CD4-positive, alpha-beta T cell treated with Interleukin-12 subunit alpha and Interleukin-12 subunit beta, for 1 hour (primary cell): ENCODE measurements at regions not wholly inside any gene's neighbourhood (a gene's known extent, or its start where the extent isn't known, plus 50 kb on each side); places are given as distances from the start of the nearest gene placed in this dataset.

ENCODE experiments used
- DNase-seq: peaks from one replicate; pipeline ENCODE4 v3.0.0-alpha.2; 2020

DNA sequence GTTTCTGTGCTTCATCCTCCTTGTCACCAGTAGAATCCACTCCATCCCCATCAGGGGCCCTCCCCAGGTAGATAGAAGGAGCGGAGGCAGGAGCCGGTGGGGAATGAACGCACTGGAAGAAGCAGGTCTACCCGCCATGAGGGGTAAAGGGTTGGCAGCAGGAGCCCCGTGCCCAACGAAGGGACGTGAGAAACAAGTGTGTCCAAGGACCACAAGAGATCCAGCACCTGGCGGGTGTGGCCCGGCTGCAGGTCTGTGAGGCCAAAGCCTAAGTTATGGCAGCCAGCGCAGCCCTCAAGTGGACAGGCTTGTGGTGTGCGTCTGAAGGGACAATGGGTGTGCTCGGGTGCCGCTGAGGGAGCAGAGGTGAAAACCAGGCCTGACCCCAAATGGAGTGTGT is 94.3 kb downstream of the IRX2 start:
- DNase-seq = no peak

DNA sequence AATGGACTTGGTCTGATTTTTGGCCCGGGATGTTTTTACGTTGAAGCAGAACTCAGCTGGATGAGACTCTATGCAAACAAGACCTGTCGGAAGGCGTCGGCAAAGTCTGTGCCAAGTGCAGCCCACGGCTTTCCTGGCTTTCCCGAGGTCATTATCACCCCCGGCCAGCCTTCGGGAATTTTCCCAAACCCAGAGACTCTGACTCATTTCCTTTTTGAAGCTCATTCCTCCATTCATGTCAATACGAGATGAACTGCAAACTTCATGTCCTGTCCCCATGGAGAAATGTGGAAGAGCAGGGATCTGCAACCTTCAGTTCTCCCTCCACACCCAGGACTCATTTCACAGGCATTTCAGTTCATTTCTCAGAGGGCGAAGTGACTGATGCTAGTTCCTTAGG is 95.3 kb downstream of the IRX2 start:
- DNase-seq = no peak

DNA sequence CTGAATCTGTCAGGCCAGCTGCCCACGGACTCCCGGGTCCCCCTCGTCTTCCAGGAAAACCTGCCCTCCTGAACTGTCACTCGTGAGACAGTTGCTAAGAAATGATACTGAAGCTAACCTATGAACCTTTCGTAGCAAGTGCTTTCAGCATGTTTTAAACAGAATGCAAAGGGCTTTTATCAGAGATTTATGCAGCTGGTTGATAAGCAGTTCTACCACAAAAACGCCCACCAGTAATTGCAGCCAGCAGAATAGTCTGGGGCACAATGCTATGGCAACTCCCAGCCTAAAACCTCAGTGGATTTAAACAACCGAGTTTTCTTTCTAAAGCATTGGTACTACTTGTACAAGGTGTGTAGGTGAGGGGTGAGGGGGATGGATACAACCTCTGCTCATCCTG is 97.5 kb downstream of the IRX2 start:
- DNase-seq = no peak

DNA sequence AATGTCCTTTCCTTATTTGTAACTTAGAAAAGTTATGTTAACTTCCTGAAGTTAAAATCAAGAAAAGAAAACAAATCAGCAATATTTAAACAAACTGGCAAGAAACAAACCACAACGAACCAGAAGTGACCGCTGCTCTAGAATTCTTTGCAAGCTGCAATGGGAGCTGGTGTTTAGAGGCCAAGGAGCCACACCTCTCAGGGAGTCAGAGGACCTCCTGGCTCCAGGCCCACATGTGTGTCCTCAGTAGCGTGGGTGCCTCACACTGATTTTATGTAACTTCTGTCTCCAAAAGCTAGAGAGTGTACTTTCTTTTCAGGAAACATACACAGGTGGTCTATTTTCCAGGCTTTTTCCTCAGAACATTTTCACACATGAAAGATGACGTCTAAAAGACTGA is 100.4 kb downstream of the IRX2 start:
- DNase-seq = no peak

DNA sequence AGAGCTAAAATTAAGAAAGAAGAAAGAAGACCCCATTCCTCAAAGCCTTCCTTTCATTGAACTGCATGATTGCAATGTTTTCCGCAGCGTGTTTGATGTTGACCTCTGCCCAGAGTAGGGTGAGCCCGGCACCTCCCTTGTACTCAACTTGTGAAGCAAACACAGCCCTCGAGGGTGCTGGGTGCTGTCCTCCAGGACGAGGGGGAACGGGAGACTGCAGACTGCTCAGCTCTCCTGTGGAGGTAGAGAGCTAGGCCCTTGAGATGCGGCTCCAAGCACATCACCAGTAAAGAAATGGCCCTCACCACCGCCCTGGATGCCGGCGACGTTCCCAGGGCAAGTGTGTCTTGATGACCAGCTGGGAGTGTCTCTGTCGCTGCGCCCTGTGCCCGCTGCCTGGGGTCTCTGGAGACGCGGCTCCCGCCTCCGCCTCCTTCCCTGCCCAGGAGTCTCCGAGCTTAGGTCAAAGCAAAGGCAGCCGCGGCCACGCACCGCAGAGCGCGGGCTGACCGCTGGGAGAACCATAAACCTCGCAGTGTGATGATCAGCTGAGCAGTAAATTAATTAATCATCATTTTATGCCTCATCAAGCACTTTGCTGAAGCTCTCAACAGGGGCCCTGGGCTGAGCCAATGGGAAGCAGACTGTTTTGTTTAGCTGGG is 108.7 kb downstream of the IRX2 start:
- no peak for DNase-seq

DNA sequence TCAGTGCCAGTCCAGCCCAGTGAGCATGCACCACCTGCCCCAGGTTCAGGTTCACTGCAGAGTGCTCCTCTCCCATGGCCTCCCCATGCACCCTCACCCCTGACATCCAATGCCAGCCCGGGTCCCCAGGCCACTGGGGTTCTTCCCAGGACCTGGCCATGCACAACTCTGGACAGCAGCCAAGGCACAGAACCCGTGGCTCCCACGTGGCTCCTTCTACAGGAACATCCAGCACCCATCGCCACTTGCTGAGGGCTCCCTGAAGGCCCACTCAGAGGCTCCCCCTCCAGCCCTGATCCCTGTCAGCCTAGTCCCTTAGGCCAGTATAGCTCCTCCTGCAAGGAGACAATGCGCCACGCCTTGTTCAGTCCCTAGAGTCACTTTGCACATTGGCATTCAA is 110.8 kb downstream of the IRX2 start:
- DNase-seq = no peak

DNA sequence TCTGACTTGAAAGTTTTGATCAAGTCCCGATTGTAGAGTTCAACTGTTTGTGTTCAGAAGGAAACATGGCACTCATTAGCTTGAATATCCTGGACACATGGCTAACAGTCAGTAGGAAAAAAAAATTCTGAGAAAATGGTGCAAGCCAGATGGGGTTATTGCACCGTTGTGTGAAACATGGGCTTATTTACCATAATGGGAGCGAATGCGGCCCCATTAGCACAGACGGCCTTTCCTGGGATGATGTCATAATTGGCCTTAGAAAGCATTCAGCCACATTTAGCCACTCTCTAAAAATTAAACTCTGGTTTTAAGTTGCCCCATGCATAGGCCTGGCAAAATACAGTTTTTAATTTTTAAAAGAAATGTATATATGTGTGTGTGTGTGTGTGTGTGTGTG is 112.1 kb downstream of the IRX2 start:
- no peak for DNase-seq

DNA sequence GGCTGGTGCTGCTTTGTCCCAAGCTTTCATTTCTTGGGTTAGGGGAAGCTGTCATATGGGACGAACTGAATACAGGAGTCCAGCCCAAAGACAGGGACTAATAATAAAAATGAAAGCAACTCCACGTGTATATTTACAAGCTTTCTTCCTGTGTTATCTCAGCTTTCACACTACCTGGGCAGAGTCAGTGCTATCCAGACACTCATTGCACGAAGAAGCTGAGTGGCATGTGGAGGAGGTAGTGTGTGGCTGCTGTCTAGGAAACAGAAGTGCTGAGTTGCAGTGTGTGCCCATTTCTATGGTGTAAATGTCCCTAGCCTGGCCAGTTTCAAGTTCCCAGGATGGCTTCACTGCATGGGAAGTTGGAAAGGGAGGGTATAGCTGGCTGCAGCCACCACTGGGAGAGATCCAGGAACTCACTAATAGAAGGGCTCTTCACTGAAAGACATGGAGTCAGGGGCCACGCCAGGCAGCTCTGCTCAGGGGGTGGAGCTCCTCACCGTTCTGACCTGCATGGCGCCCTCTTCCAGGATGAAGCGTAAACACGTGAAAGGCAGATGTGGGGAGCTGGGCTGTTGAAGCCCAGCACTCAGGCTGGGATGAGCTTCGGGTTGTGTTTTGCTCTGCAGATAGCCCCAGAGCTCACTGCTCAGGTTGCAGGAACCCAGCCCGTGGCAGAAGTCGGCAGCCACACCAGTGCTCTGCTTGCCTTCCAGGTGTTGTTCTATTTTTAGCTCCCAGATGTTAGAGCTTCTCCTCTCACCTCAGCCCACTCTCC is 116.9 kb downstream of the IRX2 start:
- DNase-seq = no peak

DNA sequence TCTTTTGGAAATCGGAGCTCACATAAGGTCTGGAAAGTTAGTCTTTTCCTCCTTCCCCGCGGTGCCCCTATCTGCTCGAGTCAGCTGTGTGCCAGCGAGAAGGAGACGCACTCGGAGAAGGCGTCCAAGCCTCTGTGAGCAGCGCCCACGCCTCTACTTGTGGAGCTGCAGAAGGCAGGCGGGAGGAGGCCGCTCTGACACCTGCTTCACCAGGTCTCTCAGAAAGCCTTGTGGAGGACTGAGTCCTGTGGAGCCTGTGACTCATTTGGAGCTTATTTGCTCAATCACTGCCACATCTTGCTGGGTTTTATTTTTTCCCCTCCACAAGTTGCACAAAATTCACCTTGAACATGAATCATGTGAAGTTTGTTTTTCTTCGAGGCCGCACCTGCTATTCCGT is 117.5 kb downstream of the IRX2 start:
- DNase-seq = no peak

DNA sequence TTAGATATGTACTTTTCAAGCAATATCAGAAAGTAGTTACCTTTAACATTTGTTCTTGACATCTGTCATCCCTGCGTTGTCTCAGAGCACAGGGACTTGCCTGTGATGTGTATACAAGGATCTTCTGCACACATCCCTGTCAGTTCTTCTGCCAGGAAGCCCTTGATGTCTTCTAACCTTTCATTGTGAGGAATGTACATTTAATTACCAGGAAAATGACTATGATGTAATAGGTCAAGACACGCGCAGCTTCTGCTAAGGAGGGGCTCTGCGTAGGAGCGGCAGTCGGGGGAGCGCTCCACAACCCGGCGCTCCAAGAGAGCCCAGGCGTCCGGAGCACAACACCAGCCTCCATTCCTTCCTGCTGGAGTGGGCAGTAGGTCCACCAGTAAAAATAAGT is 119.7 kb downstream of the IRX2 start:
- no peak for DNase-seq

DNA sequence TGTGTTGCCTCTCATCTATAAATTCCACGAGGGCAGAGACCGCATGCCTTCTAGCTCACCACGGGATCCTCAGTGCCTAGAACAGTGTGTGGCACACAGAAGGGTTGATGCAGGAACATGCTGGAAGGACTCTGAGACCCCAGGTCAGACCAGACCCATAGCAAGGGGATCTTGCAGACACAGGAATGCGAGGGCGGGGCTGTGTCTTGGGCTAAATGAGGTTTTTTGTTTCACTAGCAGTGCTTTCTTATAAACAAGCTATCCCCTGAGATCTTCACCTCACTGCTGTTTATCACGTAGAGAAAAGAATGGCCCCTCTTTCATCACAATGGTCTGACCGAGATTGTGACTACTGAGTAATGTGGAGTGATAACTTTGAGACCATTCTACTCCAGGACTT is 122.4 kb downstream of the IRX2 start:
- no peak for DNase-seq

DNA sequence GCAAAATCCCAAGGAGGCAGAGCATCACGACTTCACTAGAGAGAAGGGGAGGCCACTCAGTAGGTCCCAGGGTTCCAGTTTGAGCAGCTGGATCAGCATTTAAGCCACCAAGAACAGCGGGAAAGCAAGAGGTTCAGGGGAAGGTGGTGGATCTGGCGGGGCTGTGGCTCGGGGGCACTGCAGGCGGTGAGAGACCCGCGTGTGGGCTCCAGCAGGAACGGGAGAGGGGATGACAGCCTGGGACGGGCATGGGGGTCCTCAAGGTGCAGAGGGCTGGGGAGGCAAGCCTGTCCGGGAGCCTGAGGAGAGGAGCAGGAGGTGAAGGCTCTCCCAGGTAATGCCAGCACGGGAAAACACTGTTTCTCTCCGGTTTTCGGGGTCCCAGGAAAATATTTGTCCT is 123.6 kb downstream of the IRX2 start:
- DNase-seq = no peak

DNA sequence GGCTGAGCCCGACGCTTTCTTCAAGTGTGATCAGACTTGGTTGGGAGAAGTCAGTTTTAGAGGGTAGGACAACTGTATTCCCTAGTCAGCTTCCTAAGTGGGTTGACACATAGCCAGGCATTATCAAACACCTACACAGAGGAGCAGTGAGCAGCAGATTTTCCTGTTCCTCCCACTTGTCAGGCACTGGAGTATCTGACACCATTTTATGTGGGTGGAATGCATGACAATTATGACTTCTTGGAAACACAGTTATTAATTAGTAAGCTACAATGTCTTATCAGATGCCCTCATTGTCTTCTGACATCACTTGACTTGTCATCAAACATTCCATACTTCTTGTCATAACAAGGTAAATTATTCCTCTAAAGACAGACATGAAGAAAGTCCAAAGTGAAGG is 124.9 kb downstream of the IRX2 start:
- no peak for DNase-seq

DNA sequence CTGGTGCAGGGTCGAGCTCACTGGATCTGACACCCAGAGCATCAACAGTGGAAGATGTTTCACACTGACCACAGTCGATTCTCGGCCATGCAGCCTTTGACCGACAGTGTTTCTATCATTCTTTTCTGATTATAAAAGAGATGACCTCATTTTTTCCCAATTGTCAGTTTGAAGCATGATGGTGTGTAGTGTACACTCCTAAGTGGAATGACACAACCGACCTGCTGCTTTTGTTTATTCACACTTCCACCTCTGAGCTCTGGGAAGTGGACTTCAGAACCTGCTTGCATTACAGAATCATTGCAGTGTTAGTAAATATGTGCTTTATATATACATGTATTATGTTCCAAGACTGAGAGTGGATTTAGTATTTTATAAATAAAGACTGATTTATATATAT is 128.6 kb downstream of the IRX2 start:
- no peak for DNase-seq

DNA sequence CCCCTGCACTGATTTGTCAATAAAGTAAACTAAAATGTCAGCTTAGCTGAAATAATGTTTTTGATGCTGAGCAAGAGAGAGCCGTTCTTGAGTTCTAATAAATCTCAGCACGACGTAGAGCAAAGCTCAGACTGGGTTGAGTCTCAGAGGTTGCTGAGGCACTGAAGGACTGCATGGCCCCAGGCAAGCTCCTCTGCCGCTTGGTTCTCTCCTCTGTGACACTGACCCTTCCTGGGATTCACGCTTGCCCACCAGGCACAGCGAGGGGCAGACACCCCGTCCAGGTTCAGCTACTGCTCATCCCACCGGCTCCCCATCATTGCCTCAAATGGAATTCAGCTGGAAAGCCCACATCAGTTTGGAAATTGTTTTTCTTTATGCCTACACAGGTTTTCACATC is 129.8 kb downstream of the IRX2 start:
- no peak for DNase-seq

DNA sequence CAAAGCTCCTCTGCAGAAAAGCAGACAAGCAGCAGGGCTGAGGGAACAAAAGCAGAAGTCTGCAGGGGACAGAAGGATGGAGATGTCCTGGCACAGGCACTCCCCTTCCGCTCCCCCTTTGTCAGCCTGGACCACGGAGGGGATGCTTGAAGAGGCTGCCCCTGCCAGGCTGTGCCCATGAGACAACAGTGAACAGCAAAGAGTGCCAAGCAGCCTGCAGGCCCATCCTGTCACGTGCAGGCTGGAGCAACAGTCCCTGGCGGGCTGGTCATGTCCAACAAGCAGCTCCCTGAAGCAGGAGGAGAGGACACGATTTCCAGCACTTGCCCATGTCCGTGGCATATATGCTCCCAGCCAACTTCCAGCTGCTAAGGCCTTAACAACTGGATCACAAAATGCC is 132.3 kb downstream of the IRX2 start:
- no peak for DNase-seq

DNA sequence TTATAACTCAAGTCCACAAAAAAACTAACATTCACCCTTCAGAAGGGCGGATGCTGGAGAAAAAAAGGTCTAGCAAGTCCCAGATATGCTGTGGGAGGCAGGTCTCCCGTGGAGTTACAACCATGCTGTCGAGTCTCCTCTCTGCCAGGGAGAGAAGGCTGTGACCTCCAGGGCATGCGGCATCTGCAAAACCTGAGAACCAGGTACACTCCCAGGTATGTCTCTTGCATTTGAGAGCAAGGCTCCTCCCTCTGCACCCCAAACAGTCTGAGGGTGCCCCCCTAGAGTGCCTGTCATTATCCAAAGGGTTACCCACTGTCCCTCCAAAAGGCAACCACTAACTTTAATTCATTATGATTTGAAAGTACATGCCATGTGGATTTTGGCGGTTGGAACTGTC is 134.0 kb downstream of the IRX2 start:
- DNase-seq = no peak

DNA sequence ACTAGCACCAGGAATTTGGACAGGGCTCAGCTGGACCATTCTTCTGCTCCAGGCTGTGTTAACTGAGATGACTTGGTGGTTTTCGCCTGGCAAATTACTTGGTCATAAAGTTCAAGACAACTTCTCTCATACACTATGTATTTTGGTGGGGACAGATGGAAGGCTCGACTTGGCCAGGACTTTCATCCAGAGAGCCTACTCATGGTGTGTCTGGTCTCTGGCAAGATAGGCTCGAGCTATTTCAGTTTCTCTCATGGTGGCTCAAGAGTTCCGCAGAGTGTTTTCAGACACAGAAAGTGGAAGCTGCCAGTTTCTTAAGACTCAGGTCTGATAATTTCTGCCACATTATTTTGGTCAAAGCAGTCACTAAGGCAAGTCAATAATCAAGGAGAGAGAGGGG is 135.6 kb downstream of the IRX2 start:
- no peak for DNase-seq

DNA sequence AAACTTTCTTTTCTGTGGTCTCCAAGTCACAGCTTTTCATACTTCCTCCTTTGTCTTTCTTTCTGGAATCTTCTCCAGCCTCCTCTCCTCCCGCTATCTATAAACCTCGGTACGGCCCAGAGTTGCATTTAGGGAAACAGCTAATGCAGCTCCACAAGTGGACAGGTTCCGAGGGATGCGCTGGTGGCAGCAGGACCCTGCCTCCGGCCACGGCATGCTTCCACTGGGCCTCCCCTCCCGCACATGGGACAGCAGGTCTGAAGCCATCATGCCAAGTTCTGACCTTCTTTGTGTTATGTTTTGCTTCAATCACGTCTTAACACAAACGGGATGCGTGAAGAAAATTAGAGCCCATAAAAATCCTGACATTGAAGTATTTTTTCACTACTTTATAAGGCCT is 136.9 kb downstream of the IRX2 start:
- DNase-seq = no peak

DNA sequence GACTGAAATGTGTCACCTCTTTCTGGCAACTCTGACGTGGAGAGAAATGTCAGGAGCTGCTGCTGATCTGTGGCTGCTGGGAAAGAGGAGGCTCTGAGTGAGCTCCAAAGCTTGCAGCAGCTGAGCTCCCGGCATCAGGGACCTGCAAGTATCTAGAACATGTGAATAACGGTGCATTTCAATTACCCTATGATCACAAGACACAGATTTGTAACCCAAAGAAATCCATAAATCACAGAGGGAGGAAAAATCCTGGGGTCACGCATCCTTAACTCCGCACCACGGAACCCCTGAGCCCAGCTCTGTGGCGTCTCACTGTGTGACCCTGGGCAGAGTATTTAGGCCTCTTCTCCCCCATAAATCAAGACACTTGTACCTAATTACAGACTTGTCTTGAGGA is 139.8 kb downstream of the IRX2 start:
- DNase-seq = no peak

DNA sequence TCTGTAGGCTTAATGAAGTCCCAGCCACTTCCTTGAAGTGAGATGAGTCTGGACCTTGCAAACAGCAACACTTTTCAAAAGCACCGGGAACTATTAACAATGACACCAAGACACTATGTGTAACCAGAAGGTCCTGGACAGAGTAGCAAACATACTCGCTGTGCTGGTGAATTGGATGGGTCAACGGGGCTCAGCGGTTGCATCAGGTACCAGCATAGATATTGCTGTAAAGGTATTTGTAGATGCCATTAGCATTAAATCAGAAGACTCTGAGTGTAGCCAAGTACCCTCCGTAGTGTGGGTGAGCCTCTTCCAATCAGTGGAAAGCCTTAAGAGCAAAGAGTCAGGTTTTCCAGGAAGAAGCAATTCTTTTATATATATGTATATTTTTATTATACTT is 140.5 kb downstream of the IRX2 start:
- no peak for DNase-seq

DNA sequence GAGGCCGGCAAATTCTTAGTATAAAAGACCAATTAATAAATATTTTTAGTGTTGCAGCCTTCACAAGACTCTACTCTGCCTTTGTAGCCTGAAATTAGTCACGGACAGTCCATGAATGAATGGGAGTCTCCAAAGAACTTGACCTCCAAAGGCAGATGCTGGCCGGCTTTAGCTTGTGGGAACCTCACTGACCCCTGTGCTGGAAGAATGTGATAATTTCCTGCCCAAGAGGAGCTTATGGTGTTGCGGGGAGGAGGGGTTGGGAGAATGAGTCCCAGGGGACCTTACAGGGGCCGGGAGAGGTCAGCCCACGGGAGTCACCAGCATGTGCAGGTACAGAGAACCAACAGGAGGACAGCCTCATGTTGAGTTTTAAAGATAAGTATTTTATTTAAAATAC is 143.1 kb downstream of the IRX2 start:
- DNase-seq = no peak

DNA sequence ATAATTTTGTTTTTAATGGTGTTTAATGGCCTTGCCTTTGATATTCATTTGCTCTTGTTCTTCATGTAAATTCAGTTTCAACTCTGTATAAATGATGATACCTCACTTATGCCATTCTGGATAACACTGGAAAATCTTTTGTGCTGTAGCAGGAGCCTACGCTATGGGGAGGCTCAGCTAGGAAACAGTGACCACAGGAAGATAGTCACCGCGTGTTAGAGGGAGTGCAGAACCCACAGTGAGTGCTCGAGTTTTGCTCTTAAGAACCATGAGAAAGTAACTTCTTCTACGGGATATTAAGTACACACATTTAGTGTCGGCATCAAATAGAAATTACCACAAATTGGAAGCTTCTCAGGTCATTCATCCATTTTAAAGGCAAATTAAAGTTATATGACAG is 143.9 kb downstream of the IRX2 start:
- DNase-seq = no peak

DNA sequence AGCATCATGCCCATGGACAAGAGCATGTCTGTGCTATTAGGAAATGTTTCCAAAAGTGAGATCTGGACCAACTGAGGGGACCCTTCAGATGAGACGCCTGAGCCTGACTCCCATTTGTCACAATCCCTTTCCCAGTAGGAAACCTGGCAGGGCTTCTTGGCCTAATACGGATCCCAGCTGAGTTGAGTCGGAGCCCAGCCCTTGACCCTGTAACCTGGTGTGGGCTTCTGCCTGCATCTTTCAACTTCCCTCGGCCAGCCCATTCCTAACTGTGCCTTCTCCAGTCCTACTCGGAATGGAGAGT is 148.3 kb downstream of the IRX2 start:
- no peak for DNase-seq
